ENCODE measurements at regions not wholly inside any gene's neighbourhood (a gene's known extent, or its start where the extent isn't known, plus 50 kb on each side); places are given as distances from the start of the nearest gene placed in this dataset.

- TF ChIP-seq, protein P1, sequence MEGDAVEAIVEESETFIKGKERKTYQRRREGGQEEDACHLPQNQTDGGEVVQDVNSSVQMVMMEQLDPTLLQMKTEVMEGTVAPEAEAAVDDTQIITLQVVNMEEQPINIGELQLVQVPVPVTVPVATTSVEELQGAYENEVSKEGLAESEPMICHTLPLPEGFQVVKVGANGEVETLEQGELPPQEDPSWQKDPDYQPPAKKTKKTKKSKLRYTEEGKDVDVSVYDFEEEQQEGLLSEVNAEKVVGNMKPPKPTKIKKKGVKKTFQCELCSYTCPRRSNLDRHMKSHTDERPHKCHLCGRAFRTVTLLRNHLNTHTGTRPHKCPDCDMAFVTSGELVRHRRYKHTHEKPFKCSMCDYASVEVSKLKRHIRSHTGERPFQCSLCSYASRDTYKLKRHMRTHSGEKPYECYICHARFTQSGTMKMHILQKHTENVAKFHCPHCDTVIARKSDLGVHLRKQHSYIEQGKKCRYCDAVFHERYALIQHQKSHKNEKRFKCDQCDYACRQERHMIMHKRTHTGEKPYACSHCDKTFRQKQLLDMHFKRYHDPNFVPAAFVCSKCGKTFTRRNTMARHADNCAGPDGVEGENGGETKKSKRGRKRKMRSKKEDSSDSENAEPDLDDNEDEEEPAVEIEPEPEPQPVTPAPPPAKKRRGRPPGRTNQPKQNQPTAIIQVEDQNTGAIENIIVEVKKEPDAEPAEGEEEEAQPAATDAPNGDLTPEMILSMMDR (IDR thresholded peaks at IDR 0.05), result no peak
- TF ChIP-seq EZH2 (IDR thresholded peaks at IDR 0.05; ENCODE audit: borderline replicate concordance, insufficient read depth, low read depth, low read length, poor library complexity, severe bottlenecking), result no peak
Observed at GRCh38 chr6:6455272-6455671, 133.2 kb upstream of the LY86 start.
